ENCODE measurements at regions not wholly inside any gene's neighbourhood (a gene's known extent, or its start where the extent isn't known, plus 50 kb on each side); places are given as distances from the start of the nearest gene placed in this dataset.

DNA sequence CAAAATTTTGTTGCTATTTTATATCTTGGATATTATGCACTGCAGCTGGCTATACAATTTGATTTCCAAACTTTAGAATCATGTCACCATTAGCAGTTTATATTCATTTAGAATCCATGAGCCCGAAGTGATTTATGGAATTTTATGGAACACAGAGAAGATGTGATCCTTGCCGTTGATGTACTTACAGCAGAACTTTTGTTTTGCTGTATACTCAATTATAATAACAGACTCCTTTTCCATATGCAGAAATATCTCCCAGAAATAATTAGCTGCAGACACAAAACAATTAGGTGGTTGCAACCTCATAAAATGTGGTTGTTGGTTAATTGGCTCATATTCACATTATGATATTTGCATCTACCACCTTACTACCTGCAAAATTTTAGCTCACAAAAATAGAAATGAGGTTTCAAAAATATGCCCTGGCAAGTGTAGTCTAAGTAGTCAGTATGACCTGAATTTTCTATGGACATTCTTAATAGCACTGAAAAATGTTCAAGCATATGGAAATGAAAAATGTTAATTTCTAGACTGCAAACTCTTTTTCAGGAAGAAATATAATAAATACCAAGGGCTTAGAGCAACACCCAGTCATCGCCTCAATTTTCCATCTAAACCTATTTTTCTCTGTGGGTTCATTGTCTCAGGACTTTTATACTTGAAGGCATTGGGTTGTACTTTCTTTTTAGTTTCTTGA lies 997.6 kb downstream of the MCTP2 start:
- TF ChIP-seq EZH2 (IDR thresholded peaks at IDR 0.05; ENCODE audit: insufficient read depth, poor library complexity, severe bottlenecking) (no peak), EZH2phosphoT487 (IDR thresholded peaks at IDR 0.05; ENCODE audit: insufficient read depth, low read depth) (no peak)

Measured in GM23248 (cell line).